ENCODE measurements at regions not wholly inside any gene's neighbourhood (a gene's known extent, or its start where the extent isn't known, plus 50 kb on each side); places are given as distances from the start of the nearest gene placed in this dataset.
"Not testable (repeated sequence)": the region's sequence is repeated elsewhere in the genome, so short reads cannot be mapped to it uniquely, and the experiment has no call there.

- WGBS, 2 experiments (ENCODE audit: low coverage in 1 of 2, low lambda C conversion rate in 2 of 2, missing lambda C conversion rate in 2 of 2): 10 to 12% methylated on average over 10 of the region's 10 CpGs
- no peaks in the 10 kb centered on the region for H3K9me3 ChIP-seq (ENCODE audit: low read depth)
- H3K4me2 ChIP-seq (ENCODE audit: unreplicated experiment): no peak overlapping the region
- no peaks in the 10 kb centered on the region for H3K9me2 ChIP-seq (ENCODE audit: insufficient read depth)
- H3K4me3 ChIP-seq: no peak overlapping the region
- H2AFZ ChIP-seq: no peak overlapping the region
- no peaks in the 10 kb centered on the region for H3K27me3 ChIP-seq (replicated peaks; ENCODE audit: insufficient read depth)
- H3K79me2 ChIP-seq (ENCODE audit: insufficient read depth): no peaks in the 10 kb centered on the region
- H3K9ac ChIP-seq: no peak overlapping the region
- H3K36me3 ChIP-seq (ENCODE audit: low read depth): no peaks in the 10 kb centered on the region
- no peak for DNase-seq
- no peaks in the 10 kb centered on the region for H3K4me1 ChIP-seq (ENCODE audit: insufficient read depth)
- H3F3A ChIP-seq (ENCODE audit: insufficient read depth): no peaks in the 10 kb centered on the region
- in situ Hi-C loops (cut with MboI): no loop called here
- H3K27ac ChIP-seq: no peak overlapping the region
- no peaks in the 10 kb centered on the region for H4K20me1 ChIP-seq (ENCODE audit: insufficient read depth)
- TF ChIP-seq EZH2 (IDR thresholded peaks at IDR 0.05; ENCODE audit: insufficient read depth, poor library complexity, severe bottlenecking) (no peak), EZH2phosphoT487 (IDR thresholded peaks at IDR 0.05; ENCODE audit: insufficient read depth, low read depth) (no peak)
Observed at GRCh38 chr14:106235356-106236159, 709.2 kb downstream of the TMEM121 start.

- H3K27ac ChIP-seq: no peak overlapping the region
- WGBS, 2 experiments (ENCODE audit: low coverage in 1 of 2, low lambda C conversion rate in 2 of 2, missing lambda C conversion rate in 2 of 2): 5 to 8% methylated on average over 6 of the region's 6 CpGs
- no peaks in the 10 kb centered on the region for H3K27me3 ChIP-seq (replicated peaks; ENCODE audit: insufficient read depth)
- in situ Hi-C loops (cut with MboI): no loop called here
- no peak overlapping the region for H3K4me2 ChIP-seq (ENCODE audit: unreplicated experiment)
- TF ChIP-seq EZH2 (IDR thresholded peaks at IDR 0.05; ENCODE audit: insufficient read depth, poor library complexity, severe bottlenecking): no peak
- H3K4me1 ChIP-seq (ENCODE audit: insufficient read depth): no peaks in the 10 kb centered on the region
- H4K20me1 ChIP-seq (ENCODE audit: insufficient read depth): no peaks in the 10 kb centered on the region
- no peak overlapping the region for H2AFZ ChIP-seq
- H3K9me2 ChIP-seq (ENCODE audit: insufficient read depth): no peaks in the 10 kb centered on the region
- H3K9ac ChIP-seq: no peak overlapping the region
- H3K79me2 ChIP-seq (ENCODE audit: insufficient read depth): no peaks in the 10 kb centered on the region
- DNase-seq: no peak
- no peaks in the 10 kb centered on the region for H3K36me3 ChIP-seq (ENCODE audit: low read depth)
- no peaks in the 10 kb centered on the region for H3K9me3 ChIP-seq (ENCODE audit: low read depth)
- H3F3A ChIP-seq (ENCODE audit: insufficient read depth): no peaks in the 10 kb centered on the region
- no peak overlapping the region for H3K4me3 ChIP-seq
Observed at GRCh38 chr14:106248321-106249192, 722.2 kb downstream of the TMEM121 start.

GRCh38 chr14:106253995-106254394 is 727.6 kb downstream of the TMEM121 start:
- H3F3A ChIP-seq (ENCODE audit: insufficient read depth); H4K20me1 ChIP-seq (ENCODE audit: insufficient read depth); H3K9ac ChIP-seq; H3K4me3 ChIP-seq; DNase-seq; in situ Hi-C loops (cut with MboI); H3K27ac ChIP-seq; H3K36me3 ChIP-seq (ENCODE audit: low read depth); H3K4me1 ChIP-seq (ENCODE audit: insufficient read depth); H3K9me3 ChIP-seq (ENCODE audit: low read depth); H3K79me2 ChIP-seq (ENCODE audit: insufficient read depth); H2AFZ ChIP-seq; H3K9me2 ChIP-seq (ENCODE audit: insufficient read depth); H3K27me3 ChIP-seq (replicated peaks; ENCODE audit: insufficient read depth); H3K4me2 ChIP-seq (ENCODE audit: unreplicated experiment): not testable (repeated sequence)
- 15 to 19% methylated on average over 5 of the region's 5 CpGs for WGBS, 2 experiments (ENCODE audit: low coverage in 1 of 2, low lambda C conversion rate in 2 of 2, missing lambda C conversion rate in 2 of 2)

GRCh38 chr14:106257569-106257994 is 731.2 kb downstream of the TMEM121 start:
- H3K27ac ChIP-seq; H3K27me3 ChIP-seq (replicated peaks; ENCODE audit: insufficient read depth); H3K9me2 ChIP-seq (ENCODE audit: insufficient read depth); H2AFZ ChIP-seq; H3K4me2 ChIP-seq (ENCODE audit: unreplicated experiment); H3K4me1 ChIP-seq (ENCODE audit: insufficient read depth); in situ Hi-C loops (cut with MboI); H3K9me3 ChIP-seq (ENCODE audit: low read depth); H3K9ac ChIP-seq; DNase-seq; H3K79me2 ChIP-seq (ENCODE audit: insufficient read depth); H4K20me1 ChIP-seq (ENCODE audit: insufficient read depth); H3F3A ChIP-seq (ENCODE audit: insufficient read depth); H3K4me3 ChIP-seq; H3K36me3 ChIP-seq (ENCODE audit: low read depth): not testable (repeated sequence)
- WGBS, 2 experiments (ENCODE audit: low coverage in 1 of 2, low lambda C conversion rate in 2 of 2, missing lambda C conversion rate in 2 of 2): 30 to 32% methylated on average over 16 of the region's 16 CpGs
